Testis (tissue), 2 donors: ENCODE measurements at regions not wholly inside any gene's neighbourhood (a gene's known extent, or its start where the extent isn't known, plus 50 kb on each side); places are given as distances from the start of the nearest gene placed in this dataset.
"Not testable (repeated sequence)": the region's sequence is repeated elsewhere in the genome, so short reads cannot be mapped to it uniquely, and the experiment has no call there.

ENCODE experiments used
- CTCF ChIP-seq, 3 experiments: fragments of 450-650 bp in 2 of 3; fragments of 200-600 bp in 1 of 3; sonication (generic) in 1 of 3; IDR thresholded peaks; one replicate each; pipeline ENCODE4 v1.5.1; 2016 to 2019; ENCODE audit warnings: antibody characterized with exemption in 3 of 3, mild to moderate bottlenecking in 2 of 3, moderate library complexity in 1 of 3
- POLR2A ChIP-seq: fragments of 450-650 bp; IDR thresholded peaks from one replicate; pipeline ENCODE4 v1.6.1; 2017; ENCODE audit warnings: antibody characterized with exemption, mild to moderate bottlenecking, moderate library complexity

GRCh38 chr2:89245478-89245877 lies 554.0 kb downstream of the RPIA start:
- not testable (repeated sequence) for TF ChIP-seq CTCF (IDR thresholded peaks at IDR 0.05); POLR2A
